ENCODE measurements at regions not wholly inside any gene's neighbourhood (a gene's known extent, or its start where the extent isn't known, plus 50 kb on each side); places are given as distances from the start of the nearest gene placed in this dataset.

GRCh38 chr15:96695426-96695825 is 364.9 kb downstream of the NR2F2 start:
- DNase-seq = no peak
- Mint-ChIP-seq H3K4me3 (ENCODE audit: unreplicated experiment) (no peak overlapping the region), H3K27ac (ENCODE audit: unreplicated experiment) (no peak overlapping the region), H3K4me1 (ENCODE audit: low read depth, unreplicated experiment) (peaks cover under 1% of the 10 kb centered on the region), H3K36me3 (ENCODE audit: unreplicated experiment) (no peaks in the 10 kb centered on the region), H3K9me3 (ENCODE audit: unreplicated experiment) (no peaks in the 10 kb centered on the region), H3K27me3 (ENCODE audit: unreplicated experiment) (no peaks in the 10 kb centered on the region)
- TF ChIP-seq CTCF (IDR thresholded peaks at IDR 0.05; ENCODE audit: partially characterized antibody, unreplicated experiment) = no peak

- Mint-ChIP-seq H3K4me1 (ENCODE audit: low read depth, unreplicated experiment) (peaks cover 20% of the 10 kb centered on the region), H3K36me3 (ENCODE audit: unreplicated experiment) (no peaks in the 10 kb centered on the region), H3K27ac (ENCODE audit: unreplicated experiment) (no peak overlapping the region), H3K27me3 (ENCODE audit: unreplicated experiment) (no peaks in the 10 kb centered on the region), H3K9me3 (ENCODE audit: unreplicated experiment) (no peaks in the 10 kb centered on the region), H3K4me3 (ENCODE audit: unreplicated experiment) (no peak overlapping the region)
- no peak for TF ChIP-seq CTCF (IDR thresholded peaks at IDR 0.05; ENCODE audit: partially characterized antibody, unreplicated experiment)
- DNase-seq = no peak
Measured at GRCh38 chr15:96699871-96700401, 369.4 kb downstream of the NR2F2 start.

GRCh38 chr15:96700555-96700954 is 370.1 kb downstream of the NR2F2 start:
- no peak for TF ChIP-seq CTCF (IDR thresholded peaks at IDR 0.05; ENCODE audit: partially characterized antibody, unreplicated experiment)
- no peak for DNase-seq
- Mint-ChIP-seq H3K36me3 (ENCODE audit: unreplicated experiment) (no peaks in the 10 kb centered on the region), H3K4me3 (ENCODE audit: unreplicated experiment) (no peak overlapping the region), H3K4me1 (ENCODE audit: low read depth, unreplicated experiment) (peaks cover 20% of the 10 kb centered on the region), H3K9me3 (ENCODE audit: unreplicated experiment) (no peaks in the 10 kb centered on the region), H3K27me3 (ENCODE audit: unreplicated experiment) (no peaks in the 10 kb centered on the region), H3K27ac (ENCODE audit: unreplicated experiment) (no peak overlapping the region)

- peaks cover 20% of the 10 kb centered on the region for H3K4me1 Mint-ChIP-seq (ENCODE audit: low read depth, unreplicated experiment)
Measured at GRCh38 chr15:96701443-96701842, 370.9 kb downstream of the NR2F2 start.

GRCh38 chr15:96701877-96702276 is 371.4 kb downstream of the NR2F2 start:
- H3K27me3 Mint-ChIP-seq (ENCODE audit: unreplicated experiment) = no peaks in the 10 kb centered on the region
- no peak for DNase-seq
- H3K36me3 Mint-ChIP-seq (ENCODE audit: unreplicated experiment) = no peaks in the 10 kb centered on the region
- H3K4me1 Mint-ChIP-seq (ENCODE audit: low read depth, unreplicated experiment) = peaks cover 25% of the 10 kb centered on the region
- no peaks in the 10 kb centered on the region for H3K9me3 Mint-ChIP-seq (ENCODE audit: unreplicated experiment)
- no peak for TF ChIP-seq CTCF (IDR thresholded peaks at IDR 0.05; ENCODE audit: partially characterized antibody, unreplicated experiment)
- no peak overlapping the region for H3K4me3 Mint-ChIP-seq (ENCODE audit: unreplicated experiment)
- H3K27ac Mint-ChIP-seq (ENCODE audit: unreplicated experiment) = no peak overlapping the region

More at GRCh38 chr15:96701443-96701842, 370.9 kb downstream of the NR2F2 start:
- Mint-ChIP-seq H3K9me3 (ENCODE audit: unreplicated experiment) (no peaks in the 10 kb centered on the region), H3K36me3 (ENCODE audit: unreplicated experiment) (no peaks in the 10 kb centered on the region), H3K27ac (ENCODE audit: unreplicated experiment) (no peak overlapping the region), H3K4me3 (ENCODE audit: unreplicated experiment) (no peak overlapping the region), H3K27me3 (ENCODE audit: unreplicated experiment) (no peaks in the 10 kb centered on the region)
- DNase-seq = no peak
- no peak for TF ChIP-seq CTCF (IDR thresholded peaks at IDR 0.05; ENCODE audit: partially characterized antibody, unreplicated experiment)

Data from glutamatergic neuron (in vitro differentiated cells).